ENCODE measurements at regions not wholly inside any gene's neighbourhood (a gene's known extent, or its start where the extent isn't known, plus 50 kb on each side); places are given as distances from the start of the nearest gene placed in this dataset.

DNA sequence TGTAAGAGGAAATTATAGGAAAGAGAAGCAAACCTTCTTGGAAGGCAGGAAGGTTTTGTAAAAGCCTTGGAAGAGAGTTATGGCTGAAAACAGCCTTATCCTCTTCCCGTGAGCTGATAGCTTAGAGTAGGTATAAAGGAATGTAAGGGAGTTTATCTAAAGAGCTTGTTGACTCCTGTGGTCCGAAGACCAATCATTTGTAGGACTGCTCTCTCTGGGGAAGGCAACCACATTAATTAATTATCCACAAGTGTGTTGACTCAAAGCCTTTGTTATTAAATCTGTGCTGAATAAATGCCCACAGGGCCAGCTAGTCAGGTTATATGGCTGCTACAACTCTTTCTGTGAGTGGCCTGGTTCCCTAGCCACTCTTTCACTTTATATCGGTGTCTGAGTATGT is 452.1 kb upstream of the RASGRP1 start:
- TF ChIP-seq, protein P1, sequence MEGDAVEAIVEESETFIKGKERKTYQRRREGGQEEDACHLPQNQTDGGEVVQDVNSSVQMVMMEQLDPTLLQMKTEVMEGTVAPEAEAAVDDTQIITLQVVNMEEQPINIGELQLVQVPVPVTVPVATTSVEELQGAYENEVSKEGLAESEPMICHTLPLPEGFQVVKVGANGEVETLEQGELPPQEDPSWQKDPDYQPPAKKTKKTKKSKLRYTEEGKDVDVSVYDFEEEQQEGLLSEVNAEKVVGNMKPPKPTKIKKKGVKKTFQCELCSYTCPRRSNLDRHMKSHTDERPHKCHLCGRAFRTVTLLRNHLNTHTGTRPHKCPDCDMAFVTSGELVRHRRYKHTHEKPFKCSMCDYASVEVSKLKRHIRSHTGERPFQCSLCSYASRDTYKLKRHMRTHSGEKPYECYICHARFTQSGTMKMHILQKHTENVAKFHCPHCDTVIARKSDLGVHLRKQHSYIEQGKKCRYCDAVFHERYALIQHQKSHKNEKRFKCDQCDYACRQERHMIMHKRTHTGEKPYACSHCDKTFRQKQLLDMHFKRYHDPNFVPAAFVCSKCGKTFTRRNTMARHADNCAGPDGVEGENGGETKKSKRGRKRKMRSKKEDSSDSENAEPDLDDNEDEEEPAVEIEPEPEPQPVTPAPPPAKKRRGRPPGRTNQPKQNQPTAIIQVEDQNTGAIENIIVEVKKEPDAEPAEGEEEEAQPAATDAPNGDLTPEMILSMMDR (IDR thresholded peaks at IDR 0.05): no peak
- no peak for TF ChIP-seq RFX5 (IDR thresholded peaks at IDR 0.05; ENCODE audit: low read length)
- TF ChIP-seq EZH2phosphoT487 (IDR thresholded peaks at IDR 0.05; ENCODE audit: borderline replicate concordance, low read depth): no peak
- TF ChIP-seq SIN3A (IDR thresholded peaks at IDR 0.05; ENCODE audit: borderline replicate concordance, low read depth, low read length): no peak
- TF ChIP-seq GABPA (IDR thresholded peaks at IDR 0.05; ENCODE audit: low read depth): no peak
- no peak for TF ChIP-seq FOXJ3 (CRISPR knock-in tag; IDR thresholded peaks at IDR 0.05)
- TF ChIP-seq USF2 (IDR thresholded peaks at IDR 0.05; ENCODE audit: borderline replicate concordance, low read depth, low read length): no peak
- TF ChIP-seq PBX3 (IDR thresholded peaks at IDR 0.05): no peak
- TF ChIP-seq CHD2 (IDR thresholded peaks at IDR 0.05; ENCODE audit: low read length, partially characterized antibody): no peak

Measured in SK-N-SH (cell line).